ENCODE measurements at regions not wholly inside any gene's neighbourhood (a gene's known extent, or its start where the extent isn't known, plus 50 kb on each side); places are given as distances from the start of the nearest gene placed in this dataset.
"Not testable (repeated sequence)": the region's sequence is repeated elsewhere in the genome, so short reads cannot be mapped to it uniquely, and the experiment has no call there.

DNA sequence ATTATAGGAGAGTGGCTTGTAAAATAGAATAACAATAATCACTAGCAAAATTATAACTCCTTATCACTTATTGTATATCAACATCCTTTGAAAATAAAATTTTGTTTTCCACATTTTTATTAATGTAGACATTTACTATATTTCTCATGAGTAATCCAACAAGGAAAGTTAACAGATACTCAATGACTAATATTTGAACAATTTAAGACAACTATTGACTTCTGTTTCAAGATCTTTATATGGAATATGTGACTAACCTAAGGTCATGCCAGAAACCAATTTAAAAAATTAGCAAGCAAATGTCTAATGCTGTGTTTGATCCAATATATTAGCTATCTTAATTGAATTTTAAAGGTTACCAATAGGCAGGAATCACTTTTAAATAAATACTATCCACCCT lies 638.5 kb upstream of the FLRT2 start:
- DNase-seq (ENCODE audit: low spot score): no peak

GRCh38 chr14:84894254-84894653 lies 635.7 kb upstream of the FLRT2 start:
- DNase-seq (ENCODE audit: low spot score): no peak

GRCh38 chr14:84922370-84922769 lies 607.6 kb upstream of the FLRT2 start:
- no peak for DNase-seq (ENCODE audit: low spot score)

DNA sequence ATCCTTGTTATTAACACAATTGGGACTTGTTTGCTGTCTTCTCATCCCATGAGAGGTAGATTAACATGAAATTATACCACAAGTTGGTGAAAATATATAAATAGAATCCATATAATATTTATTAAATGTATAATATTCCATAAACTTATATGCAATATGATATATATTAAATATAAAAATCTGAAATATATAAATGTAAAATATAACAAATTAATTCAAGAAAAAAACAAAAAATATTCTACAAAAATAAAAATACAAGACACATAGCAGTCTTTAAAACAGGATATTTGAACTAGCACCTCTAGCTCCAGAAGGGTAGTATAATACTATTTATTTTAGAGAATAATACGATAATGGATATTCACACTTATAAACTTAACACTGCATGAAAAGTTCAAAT lies 603.3 kb upstream of the FLRT2 start:
- DNase-seq (ENCODE audit: low spot score): no peak

DNA sequence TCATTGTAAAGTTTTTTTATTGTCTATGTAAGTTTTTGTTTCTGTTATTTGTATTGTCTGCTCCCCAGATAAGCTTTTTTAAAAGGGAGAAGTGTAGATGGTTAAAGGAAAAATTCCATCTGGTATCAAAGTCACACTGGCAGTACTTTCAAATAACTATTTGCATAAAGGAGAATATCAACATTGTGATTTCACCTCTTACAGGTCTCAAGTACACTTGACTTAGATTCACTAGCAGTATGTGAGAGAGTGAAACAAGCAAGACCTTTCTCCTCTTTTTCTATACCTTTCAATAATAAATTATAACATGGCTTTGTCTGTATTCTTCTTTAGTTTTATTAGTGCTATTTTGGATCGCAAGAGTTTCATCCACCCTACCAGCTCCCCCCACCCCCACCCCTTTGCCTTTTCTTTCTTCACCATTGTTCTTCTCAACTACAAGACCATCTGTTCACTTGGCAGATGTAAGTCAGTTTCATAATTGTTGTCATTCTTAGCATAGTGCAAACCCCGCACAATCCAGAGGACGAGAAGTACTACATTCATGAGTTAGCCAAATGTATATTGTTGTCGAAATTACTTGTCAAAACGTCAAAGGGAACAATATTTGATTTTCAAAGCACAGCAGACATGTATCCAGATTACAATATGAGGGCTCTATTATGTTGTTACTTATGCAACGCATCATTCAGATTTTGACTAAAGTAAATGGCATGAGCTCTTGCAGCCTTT lies 602.7 kb upstream of the FLRT2 start:
- no peak for DNase-seq (ENCODE audit: low spot score)

DNA sequence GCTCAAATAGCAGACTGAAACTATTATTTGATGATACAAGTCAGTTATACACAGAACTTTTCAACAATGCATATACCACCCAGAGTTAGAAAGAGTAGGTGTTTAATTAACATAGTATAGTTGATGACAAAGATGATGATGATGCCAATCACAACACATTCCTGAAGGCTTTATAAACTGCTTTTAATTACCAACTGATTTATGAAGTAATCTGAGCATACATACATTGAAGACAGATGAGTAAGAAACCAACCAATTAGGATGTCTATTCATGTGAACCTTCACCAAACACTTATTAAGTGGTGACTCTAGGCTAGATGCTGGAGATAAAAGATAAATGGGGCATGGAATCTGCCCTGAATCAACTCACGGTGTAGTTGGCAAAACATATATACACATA lies 600.9 kb upstream of the FLRT2 start:
- no peak for DNase-seq (ENCODE audit: low spot score)

- DNase-seq (ENCODE audit: low spot score): no peak
Observed at GRCh38 chr14:84929834-84930233, 600.1 kb upstream of the FLRT2 start.

- no peak for DNase-seq (ENCODE audit: low spot score)
Observed at GRCh38 chr14:84937016-84937415, 592.9 kb upstream of the FLRT2 start.

DNA sequence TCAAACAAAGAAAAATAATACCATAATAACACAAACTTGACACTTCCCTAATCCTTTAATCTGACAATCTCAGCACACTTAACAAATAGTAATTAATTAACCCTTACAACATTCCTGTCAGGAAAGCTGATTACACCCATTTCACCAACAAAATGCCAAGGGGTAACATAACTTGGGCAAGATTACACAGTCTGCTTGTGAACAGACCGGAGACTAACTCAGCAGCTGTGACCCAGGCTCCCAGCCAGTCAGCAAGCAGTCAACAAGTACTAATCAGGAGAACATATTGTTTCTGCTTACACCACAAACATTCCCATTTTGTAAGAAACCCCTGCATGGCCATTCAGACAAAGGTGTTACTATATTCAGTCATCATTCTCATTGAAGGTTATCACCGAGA lies 592.5 kb upstream of the FLRT2 start:
- DNase-seq (ENCODE audit: low spot score): no peak

GRCh38 chr14:84944901-84945300 lies 585.0 kb upstream of the FLRT2 start:
- DNase-seq (ENCODE audit: low spot score): not testable (repeated sequence)

GRCh38 chr14:84959851-84960520 lies 570.0 kb upstream of the FLRT2 start:
- DNase-seq (ENCODE audit: low spot score): no peak

- DNase-seq (ENCODE audit: low spot score): no peak
Observed at GRCh38 chr14:84961637-84962036, 568.3 kb upstream of the FLRT2 start.

DNA sequence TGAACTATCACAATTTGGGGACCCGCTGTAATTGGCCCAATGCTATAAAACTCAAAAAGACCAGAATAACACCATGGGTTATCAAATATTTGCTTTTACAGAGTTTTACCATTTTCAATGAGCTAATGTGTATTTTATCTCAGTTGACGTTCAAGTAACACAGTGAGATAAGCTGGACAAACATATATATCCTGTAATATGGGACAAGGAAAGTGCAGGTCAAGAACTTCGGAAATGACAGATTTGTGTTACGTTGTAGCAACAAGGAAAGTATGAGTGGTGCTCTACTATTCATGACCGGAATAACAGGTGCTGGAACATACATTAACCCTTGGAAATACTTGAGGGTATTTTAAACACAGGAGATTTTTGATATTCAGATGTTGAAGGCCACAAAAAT lies 566.4 kb upstream of the FLRT2 start:
- DNase-seq (ENCODE audit: low spot score): no peak

- no peak for DNase-seq (ENCODE audit: low spot score)
Observed at GRCh38 chr14:84965279-84965678, 564.7 kb upstream of the FLRT2 start.

DNA sequence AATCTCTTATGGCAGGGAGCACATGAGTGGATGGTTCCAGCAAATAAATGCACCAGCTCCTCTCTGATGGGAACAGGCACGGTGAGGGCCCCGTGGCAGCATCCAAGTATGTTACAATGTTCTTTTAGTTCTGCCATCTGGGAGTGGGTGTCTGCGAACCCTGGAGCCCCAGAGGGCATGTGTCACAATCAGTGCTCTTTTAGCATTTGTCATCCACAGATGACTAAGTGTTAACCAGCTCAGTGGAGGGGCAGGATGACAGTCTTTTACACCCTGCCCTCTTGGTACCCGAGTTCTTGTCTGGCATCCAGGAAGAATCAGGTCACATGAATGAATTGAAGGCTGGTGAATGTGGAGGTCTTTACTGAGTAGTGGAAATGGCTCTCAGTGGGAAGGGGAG lies 560.4 kb upstream of the FLRT2 start:
- DNase-seq (ENCODE audit: low spot score): no peak

DNA sequence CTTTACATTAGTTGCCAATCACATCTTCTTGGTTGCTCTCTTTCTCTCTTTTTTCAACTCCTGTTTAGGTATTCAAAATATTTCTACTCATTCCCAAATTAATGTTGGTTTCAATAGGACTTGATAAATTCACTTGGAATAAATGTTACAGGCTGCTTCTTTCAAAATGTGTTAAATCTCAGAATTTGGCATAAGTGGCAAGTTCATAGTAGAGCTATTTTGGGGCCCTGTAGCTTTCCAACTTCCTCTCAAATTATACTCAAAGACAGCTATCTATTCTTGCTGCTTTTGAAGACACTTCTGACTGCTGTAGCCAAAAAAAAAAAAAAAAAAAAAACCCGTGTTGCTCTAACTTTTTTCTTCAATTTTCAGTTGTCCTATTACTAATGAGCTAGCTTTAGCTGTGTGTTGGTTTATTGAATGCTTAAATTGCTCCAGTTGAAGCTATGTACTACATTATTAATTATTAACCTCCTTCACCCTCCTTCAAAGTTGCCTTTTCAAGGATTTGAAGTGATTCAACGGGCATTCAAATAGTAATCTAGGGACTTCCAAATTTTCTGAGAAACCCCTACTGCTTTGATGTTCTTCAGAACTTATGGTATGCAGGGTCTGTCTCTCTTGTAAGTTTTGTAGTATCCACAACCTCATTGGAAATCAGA lies 554.6 kb upstream of the FLRT2 start:
- DNase-seq (ENCODE audit: low spot score): no peak

GRCh38 chr14:84976805-84977204 lies 553.1 kb upstream of the FLRT2 start:
- DNase-seq (ENCODE audit: low spot score): no peak

DNA sequence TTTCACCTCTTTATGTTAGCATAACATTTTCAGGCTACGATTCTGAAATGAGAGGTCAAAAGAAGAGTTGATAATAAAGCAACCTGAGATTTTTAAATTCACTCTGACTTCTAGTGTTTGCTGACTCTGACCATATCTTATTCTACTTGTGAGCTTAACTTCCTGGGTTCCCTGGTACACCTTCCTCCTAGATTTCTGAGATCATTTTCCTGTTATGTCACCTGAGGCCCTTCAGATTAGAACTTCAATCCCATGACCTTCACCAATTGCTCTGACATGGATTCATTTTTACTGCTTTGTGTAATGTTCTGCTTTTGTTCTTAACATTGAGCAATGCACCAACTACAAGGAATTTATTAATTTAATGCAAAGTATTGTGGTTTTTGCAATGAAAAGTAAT lies 542.9 kb upstream of the FLRT2 start:
- no peak for DNase-seq (ENCODE audit: low spot score)

DNA sequence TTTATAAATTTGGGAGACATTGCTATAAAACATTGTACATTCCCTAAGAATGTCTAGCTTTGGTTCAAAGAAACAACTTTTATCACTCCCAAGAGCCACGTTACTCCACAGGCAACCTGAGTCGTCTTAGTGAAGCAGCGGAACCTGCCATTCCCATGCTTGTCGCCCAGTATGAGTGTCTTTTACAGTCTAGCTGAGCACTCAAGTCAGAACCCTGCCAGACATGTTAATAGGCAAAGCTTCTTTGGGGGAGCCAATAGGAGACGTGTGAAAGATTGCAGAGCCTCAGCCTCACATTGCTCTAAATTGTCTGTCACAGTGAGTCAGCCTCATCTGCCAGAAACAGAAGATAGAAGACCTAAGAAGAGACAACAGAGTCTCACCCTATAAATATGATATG lies 541.6 kb upstream of the FLRT2 start:
- DNase-seq (ENCODE audit: low spot score): no peak

GRCh38 chr14:84991021-84991420 lies 538.9 kb upstream of the FLRT2 start:
- DNase-seq (ENCODE audit: low spot score): no peak

- no peak for DNase-seq (ENCODE audit: low spot score)
Observed at GRCh38 chr14:84998216-84998615, 531.7 kb upstream of the FLRT2 start.

DNA sequence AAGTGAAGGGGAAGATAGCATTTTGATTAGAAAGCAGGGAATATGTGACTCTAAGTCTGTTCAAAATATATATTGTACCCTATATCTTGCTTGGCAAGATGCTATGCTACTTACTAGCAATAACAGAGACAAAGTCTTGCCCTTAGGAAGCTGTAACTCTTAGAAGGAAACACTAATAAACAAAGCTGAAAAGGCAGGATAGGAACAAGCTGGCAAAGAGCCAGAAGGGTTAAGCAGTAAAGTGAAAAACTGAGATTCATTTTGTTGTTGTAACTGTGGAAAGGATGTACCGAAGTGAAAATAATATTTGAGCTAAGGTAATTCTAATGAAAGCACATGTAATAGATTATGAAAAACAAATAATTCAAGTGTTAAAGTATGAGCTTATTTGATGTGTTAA lies 527.1 kb upstream of the FLRT2 start:
- DNase-seq (ENCODE audit: low spot score): no peak

DNA sequence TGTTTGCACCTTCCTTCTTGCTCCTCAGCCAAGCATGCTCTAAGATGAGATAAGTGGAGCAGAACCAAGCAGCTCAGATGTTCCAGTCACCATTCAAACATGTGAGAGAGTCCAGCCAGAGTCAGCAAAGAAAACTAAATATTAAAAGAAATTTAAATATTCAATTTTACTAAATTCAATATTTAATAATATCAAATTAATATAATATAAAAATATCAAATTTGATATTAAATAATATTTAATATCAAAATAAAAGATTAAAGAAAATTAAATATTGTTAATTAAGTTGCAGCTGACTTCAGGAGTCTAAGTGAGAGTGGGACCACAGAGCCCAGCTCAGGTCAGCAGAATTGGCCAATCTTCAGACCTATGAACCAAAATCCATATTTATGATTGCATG lies 526.1 kb upstream of the FLRT2 start:
- DNase-seq (ENCODE audit: low spot score): no peak

- no peak for DNase-seq (ENCODE audit: low spot score)
Observed at GRCh38 chr14:85009506-85009905, 520.4 kb upstream of the FLRT2 start.

All from hematopoietic multipotent progenitor cell treated with erythropoietin and hydrocortisone succinate and interleukin-3 and kit ligand, for 15 days (in vitro differentiated cells).